H1 (cell line): ENCODE measurements at regions not wholly inside any gene's neighbourhood (a gene's known extent, or its start where the extent isn't known, plus 50 kb on each side); places are given as distances from the start of the nearest gene placed in this dataset.

Source experiments
- BACH1 ChIP-seq: IDR thresholded peaks from 2 replicates; pipeline ENCODE4 v1.6.1; 2012; ENCODE audit warnings: low read length, improper control_type of control experiment
- BCL11A ChIP-seq, 2 experiments: IDR thresholded peaks; one replicate each; pipeline ENCODE4 v1.6.1; 2011; ENCODE audit warnings: low read depth in 2 of 2, low read length in 2 of 2, mild to moderate bottlenecking in 2 of 2
- EP300 ChIP-seq, 2 experiments: IDR thresholded peaks; 1 replicate in 1 of 2; 2 replicates in 1 of 2; pipeline ENCODE4 v1.6.1; 2011 to 2012; ENCODE audit warnings: low read depth in 2 of 2, low read length in 2 of 2, mild to moderate bottlenecking in 2 of 2, borderline replicate concordance in 1 of 2, inconsistent platforms in 1 of 2, moderate library complexity in 1 of 2
- NANOG ChIP-seq: IDR thresholded peaks from 2 replicates; pipeline ENCODE4 v1.6.1; 2011; ENCODE audit warnings: low read length, low read depth, mild to moderate bottlenecking, inconsistent platforms; ENCODE audit not compliant: insufficient read depth, poor library complexity, severe bottlenecking
- SIX5 ChIP-seq: IDR thresholded peaks from 2 replicates; pipeline ENCODE4 v1.6.1; 2011; ENCODE audit warnings: mild to moderate bottlenecking, low read depth, low read length
- TBP ChIP-seq: IDR thresholded peaks from 2 replicates; pipeline ENCODE4 v1.6.1; 2011; ENCODE audit warnings: low read depth, low read length, improper control_type of control experiment
- TF ChIP-seq, protein P1 (sequence below): fragments of 300-600 bp; sonication (generic); IDR thresholded peaks from 2 replicates; pipeline ENCODE4 v1.7.1; 2012; ENCODE audit warnings: low read length, moderate library complexity, mild to moderate bottlenecking, inconsistent platforms; ENCODE audit not compliant: insufficient replicate concordance

DNA sequence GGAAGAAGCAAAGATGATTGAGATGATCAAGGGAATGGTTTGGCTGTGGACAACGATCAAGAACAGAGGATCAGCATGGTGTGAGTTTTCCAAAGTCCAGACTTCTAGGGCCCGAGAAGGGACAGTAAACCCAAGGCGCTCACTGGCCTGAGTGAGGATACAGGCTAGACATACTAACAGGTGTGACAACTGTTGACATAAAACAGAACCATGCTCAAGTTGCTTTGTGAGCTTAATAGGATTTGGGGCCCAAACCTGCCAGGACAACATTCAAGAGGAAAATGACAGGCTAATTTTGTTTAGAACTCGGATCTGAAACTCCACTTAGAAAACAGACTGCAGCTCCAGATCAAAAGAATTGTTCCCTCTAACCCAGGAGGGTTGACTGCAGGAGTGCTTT is 68.1 kb upstream of the ACKR3 start (continued):
- TF ChIP-seq, protein P1, sequence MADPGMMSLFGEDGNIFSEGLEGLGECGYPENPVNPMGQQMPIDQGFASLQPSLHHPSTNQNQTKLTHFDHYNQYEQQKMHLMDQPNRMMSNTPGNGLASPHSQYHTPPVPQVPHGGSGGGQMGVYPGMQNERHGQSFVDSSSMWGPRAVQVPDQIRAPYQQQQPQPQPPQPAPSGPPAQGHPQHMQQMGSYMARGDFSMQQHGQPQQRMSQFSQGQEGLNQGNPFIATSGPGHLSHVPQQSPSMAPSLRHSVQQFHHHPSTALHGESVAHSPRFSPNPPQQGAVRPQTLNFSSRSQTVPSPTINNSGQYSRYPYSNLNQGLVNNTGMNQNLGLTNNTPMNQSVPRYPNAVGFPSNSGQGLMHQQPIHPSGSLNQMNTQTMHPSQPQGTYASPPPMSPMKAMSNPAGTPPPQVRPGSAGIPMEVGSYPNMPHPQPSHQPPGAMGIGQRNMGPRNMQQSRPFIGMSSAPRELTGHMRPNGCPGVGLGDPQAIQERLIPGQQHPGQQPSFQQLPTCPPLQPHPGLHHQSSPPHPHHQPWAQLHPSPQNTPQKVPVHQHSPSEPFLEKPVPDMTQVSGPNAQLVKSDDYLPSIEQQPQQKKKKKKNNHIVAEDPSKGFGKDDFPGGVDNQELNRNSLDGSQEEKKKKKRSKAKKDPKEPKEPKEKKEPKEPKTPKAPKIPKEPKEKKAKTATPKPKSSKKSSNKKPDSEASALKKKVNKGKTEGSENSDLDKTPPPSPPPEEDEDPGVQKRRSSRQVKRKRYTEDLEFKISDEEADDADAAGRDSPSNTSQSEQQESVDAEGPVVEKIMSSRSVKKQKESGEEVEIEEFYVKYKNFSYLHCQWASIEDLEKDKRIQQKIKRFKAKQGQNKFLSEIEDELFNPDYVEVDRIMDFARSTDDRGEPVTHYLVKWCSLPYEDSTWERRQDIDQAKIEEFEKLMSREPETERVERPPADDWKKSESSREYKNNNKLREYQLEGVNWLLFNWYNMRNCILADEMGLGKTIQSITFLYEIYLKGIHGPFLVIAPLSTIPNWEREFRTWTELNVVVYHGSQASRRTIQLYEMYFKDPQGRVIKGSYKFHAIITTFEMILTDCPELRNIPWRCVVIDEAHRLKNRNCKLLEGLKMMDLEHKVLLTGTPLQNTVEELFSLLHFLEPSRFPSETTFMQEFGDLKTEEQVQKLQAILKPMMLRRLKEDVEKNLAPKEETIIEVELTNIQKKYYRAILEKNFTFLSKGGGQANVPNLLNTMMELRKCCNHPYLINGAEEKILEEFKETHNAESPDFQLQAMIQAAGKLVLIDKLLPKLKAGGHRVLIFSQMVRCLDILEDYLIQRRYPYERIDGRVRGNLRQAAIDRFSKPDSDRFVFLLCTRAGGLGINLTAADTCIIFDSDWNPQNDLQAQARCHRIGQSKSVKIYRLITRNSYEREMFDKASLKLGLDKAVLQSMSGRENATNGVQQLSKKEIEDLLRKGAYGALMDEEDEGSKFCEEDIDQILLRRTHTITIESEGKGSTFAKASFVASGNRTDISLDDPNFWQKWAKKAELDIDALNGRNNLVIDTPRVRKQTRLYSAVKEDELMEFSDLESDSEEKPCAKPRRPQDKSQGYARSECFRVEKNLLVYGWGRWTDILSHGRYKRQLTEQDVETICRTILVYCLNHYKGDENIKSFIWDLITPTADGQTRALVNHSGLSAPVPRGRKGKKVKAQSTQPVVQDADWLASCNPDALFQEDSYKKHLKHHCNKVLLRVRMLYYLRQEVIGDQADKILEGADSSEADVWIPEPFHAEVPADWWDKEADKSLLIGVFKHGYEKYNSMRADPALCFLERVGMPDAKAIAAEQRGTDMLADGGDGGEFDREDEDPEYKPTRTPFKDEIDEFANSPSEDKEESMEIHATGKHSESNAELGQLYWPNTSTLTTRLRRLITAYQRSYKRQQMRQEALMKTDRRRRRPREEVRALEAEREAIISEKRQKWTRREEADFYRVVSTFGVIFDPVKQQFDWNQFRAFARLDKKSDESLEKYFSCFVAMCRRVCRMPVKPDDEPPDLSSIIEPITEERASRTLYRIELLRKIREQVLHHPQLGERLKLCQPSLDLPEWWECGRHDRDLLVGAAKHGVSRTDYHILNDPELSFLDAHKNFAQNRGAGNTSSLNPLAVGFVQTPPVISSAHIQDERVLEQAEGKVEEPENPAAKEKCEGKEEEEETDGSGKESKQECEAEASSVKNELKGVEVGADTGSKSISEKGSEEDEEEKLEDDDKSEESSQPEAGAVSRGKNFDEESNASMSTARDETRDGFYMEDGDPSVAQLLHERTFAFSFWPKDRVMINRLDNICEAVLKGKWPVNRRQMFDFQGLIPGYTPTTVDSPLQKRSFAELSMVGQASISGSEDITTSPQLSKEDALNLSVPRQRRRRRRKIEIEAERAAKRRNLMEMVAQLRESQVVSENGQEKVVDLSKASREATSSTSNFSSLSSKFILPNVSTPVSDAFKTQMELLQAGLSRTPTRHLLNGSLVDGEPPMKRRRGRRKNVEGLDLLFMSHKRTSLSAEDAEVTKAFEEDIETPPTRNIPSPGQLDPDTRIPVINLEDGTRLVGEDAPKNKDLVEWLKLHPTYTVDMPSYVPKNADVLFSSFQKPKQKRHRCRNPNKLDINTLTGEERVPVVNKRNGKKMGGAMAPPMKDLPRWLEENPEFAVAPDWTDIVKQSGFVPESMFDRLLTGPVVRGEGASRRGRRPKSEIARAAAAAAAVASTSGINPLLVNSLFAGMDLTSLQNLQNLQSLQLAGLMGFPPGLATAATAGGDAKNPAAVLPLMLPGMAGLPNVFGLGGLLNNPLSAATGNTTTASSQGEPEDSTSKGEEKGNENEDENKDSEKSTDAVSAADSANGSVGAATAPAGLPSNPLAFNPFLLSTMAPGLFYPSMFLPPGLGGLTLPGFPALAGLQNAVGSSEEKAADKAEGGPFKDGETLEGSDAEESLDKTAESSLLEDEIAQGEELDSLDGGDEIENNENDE, result no peak
- TF ChIP-seq TBP, result no peak
- TF ChIP-seq BACH1, result no peak
- TF ChIP-seq NANOG, result no peak
- no peak for TF ChIP-seq BCL11A (IDR thresholded peaks at IDR 0.05; ENCODE audit: low read depth in 2 of 2, low read length in 2 of 2)
- no peak for TF ChIP-seq SIX5
- TF ChIP-seq EP300 (IDR thresholded peaks at IDR 0.05; ENCODE audit: borderline replicate concordance in 1 of 2, low read depth in 2 of 2, low read length in 2 of 2), result no peak
- TF ChIP-seq, all 59 proteins: peak for 0
